Umbilical cord (tissue), 1 donor: ENCODE measurements at regions not wholly inside any gene's neighbourhood (a gene's known extent, or its start where the extent isn't known, plus 50 kb on each side); places are given as distances from the start of the nearest gene placed in this dataset.

ENCODE experiments used
- DNase-seq: peaks from one replicate; pipeline ENCODE4 v3.0.0-alpha.2; 2015; ENCODE audit warnings: low spot score

DNA sequence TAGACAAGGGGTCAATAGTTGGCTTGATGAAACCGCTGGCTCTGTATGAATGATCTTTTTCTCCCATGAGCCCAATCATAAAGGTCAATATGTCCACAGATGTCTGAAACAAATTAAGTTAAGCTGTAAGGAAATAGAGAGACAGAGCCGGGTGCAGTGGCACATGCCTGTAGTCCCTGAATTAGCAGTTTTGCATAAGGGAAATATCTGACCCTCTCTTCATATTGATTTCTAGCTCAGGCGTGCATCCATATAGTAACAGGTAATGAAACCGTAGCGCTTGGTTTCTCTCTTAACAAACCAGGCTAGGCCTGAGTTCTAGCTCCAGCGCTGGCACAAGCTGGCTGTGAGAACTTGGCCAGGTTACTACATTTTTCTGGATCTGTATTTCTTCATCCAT lies 118.1 kb upstream of the ERCC6L2 start:
- DNase-seq: no peak

GRCh38 chr9:95756986-95757385 lies 118.5 kb upstream of the ERCC6L2 start:
- peak; percentile 69 for DNase-seq

- no peak for DNase-seq
Observed at GRCh38 chr9:95756101-95756500, 119.4 kb upstream of the ERCC6L2 start.

- DNase-seq: no peak
Observed at GRCh38 chr9:95755421-95755730, 120.1 kb upstream of the ERCC6L2 start.

DNA sequence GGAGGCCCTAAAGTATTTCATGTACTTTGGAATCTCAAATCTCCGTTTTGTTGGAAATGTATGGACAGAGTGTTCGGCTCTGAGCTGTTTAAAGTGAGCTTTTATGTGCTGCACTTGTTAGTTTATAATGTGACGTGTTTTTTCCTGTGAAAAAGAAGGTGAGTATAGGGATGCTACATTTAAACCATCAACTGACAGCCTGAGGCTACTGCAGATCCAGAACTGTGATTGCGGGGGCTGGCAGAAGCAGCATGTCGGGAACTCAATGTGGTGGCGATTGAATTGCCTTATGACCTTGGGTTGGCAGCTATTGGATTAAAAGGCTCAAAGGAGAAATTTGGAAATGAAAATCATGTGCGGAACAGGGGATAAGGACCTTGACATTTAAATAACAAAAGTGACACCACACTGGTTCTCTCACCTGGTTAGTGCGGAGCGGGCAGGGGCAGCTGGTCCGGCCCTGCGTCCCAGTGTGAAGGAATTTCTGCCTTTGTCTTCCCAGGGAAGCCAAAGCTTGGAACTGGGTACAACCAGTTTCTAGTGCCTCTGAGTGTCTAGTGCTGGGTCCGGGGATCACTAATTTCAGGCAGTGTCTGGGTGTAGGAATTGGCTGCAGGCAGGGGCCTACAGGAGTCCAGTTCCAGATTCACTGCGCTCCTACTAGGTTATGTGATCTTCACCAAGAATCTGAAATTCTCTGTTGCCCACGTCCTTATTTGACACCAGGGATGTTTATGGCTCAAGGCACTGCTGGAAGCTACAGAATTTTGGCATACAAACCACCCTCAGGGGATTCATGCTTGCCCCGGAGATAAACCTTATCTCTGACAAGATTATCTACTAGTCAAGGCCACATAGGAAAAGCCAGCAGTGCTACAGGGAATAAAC lies 120.7 kb upstream of the ERCC6L2 start:
- DNase-seq: peak; percentile 40

- peak; percentile 83 for DNase-seq
Observed at GRCh38 chr9:95753762-95754465, 121.6 kb upstream of the ERCC6L2 start.

- no peak for DNase-seq
Observed at GRCh38 chr9:95752129-95752731, 123.3 kb upstream of the ERCC6L2 start.

DNA sequence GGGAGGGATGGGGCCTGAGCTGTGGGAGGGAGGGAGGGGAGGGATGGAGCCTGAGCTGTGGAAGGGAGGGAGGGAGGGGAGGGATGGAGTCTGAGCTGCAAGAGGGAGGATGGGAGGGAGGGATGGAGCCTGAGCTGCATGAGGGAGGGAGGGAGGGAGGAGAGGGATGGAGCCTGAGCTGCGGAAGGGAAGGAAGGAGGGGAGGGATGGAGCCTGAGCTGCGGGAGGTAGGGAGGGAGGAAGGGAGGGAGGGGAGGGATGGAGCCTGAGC lies 124.0 kb upstream of the ERCC6L2 start:
- DNase-seq: no peak

DNA sequence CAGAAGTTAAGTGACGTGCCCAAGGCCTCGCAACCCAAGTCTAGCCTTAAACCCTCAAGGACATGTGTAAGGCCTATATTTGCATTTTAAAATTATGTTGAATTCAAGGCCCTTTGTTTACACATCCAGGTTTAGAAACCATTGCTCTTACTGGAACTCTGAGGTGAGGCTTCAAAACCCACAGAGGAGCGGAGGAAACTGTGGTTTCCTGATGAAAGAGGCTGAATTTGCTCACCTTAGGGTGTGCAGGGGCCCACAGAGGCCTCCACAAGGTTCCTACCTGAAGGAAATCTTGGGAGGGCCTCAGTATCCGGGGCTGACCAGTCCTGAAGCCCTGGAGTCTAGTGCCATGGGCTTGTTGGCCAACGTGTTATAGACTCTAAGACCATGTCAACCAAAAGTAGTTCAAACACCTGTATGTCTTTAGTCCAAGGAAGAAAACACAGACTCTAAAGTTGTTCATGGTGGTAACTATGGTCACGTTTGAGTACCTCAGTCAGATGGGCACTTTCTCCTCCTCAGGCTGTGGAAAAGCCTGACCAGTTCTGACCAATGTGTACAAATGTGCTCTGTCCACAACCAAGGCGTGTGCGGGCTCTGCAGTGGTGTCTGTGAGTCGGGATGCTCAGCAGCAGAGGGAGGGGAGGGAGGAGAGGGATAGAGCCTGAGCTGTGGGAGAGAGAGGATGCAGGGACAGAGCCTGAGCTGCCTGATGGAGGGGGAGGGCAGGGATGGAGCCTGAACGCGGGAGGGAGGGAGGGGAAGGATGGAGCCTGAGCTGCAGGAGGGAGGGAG lies 124.6 kb upstream of the ERCC6L2 start:
- no peak for DNase-seq

DNA sequence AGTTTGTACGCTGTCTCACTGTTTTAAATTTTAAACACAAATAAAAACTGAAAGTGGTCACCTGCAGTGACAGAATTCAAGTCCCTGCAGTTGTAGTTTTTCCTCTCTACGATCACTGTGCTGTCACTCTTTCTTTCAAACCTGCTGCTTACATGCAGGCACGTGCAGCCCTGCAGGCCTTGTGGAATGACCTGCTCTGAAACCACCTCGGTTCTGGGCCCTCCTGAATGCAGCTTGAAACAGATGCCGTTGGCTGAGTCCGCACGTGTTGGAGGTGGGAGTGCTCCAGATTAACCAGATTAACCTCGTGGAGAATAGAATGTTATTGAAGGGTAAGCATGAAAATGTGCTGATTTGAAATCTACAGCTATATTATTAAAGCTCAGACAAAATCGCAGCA lies 126.0 kb upstream of the ERCC6L2 start:
- no peak for DNase-seq

DNA sequence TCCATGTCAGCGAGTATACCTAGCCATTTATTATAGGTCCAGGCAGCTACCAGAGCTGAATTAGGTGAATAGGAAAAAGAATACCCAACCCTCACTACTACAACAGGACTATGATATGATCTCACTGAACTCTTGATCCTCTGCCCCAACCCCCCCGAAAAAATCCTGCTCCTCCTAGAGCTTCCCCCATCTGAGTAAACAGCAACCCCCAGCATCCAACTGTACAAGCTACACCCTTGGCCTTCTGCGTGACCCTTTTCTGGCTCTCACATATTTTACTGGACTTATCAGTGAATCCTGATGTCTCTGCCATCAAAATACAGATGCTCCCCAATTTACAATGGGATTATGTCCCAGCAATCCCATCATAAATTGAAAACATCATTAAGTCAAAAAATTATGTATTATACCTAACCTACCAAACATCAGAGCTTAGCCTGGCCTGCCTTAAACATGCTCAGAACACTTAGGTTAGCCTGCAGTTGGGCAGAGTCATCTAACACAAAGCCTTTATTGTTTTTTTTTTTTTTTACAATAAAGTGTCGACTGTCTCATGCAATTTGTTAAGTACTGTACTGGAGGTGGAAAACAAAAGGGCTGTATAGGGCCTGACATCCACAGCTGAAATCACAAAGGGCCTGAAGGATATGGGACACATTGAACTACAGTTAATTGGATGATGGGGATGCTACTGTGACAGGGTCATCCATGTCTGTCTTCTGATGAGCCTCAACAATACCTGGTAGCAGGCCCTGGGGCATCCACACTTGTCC lies 128.9 kb upstream of the ERCC6L2 start:
- DNase-seq: no peak

DNA sequence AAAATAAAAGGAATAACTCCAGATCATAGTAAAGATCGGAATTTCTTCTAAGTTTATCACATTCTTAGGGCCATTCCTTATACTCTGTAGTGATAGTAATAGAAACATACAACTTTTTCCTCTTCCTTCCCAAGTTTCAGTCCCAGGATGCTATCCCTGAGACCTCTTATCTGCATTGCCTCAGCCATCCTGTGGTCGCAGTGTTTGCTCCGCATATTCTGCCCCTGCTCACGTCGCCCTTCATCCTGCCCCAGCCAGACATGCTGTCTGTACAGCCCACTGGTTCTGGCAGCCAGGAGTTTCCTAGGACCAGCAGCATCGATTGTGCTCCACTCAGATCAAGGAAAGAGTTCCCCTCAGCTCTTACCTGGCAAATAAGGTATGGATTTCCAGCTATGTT lies 132.7 kb upstream of the ERCC6L2 start:
- DNase-seq: peak; percentile 38

DNA sequence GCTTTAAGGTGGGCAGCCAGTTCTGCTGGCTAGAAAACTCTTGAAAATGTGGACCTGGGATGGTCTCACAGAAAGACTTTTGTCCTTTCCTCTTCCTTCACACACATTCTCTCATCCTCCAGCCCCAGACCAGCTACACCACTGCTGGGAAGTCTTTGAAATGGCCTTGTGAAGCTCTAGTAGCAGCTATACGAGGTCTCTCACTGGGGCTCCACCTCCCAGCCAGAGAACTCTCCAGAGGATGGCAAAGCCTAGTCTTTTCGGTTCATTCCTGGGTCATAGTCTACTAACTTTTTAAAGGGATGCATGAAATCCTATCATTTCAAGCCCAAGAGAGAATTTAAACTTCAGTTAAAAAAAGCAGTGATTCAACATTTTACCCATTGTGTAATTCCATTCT lies 133.9 kb upstream of the ERCC6L2 start:
- no peak for DNase-seq

DNA sequence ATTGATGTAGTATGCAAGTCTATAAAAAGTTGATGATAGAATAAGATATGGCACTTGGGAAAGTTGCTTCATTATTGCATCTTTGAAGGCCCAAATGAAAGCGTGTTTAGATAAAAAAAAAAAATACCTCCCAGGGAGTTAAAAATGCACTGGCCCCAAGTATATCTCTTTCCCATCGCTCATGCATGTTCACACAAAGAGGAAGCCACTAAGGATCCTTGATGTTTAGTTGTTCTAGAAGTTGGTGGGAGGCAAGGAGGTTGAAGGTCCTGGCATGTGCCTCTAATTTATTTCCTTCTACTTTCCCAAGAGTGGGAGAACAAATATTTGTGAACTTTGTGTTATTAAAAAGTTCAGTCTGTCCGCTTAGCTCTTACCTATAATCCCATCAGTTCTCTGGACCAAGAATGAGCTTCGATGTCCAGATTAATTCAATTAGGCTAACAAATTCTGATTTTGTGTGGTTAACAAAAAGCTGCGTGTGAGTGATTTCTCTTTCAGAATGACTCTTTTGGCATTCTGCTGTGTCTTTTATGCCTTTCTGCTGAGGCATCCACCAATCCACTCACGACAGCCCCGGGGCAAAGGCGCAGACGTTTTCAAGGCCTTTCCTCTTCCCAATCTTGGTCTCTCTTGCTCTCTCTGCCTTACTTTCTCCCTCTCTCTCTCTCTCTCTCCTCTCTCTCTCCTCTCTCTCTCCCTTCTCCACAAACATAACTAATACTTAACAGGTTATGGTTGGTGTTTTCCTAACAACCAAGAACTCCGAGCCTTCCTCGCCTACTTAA lies 135.1 kb upstream of the ERCC6L2 start:
- DNase-seq: no peak

- DNase-seq: no peak
Observed at GRCh38 chr9:95738438-95738837, 137.1 kb upstream of the ERCC6L2 start.

DNA sequence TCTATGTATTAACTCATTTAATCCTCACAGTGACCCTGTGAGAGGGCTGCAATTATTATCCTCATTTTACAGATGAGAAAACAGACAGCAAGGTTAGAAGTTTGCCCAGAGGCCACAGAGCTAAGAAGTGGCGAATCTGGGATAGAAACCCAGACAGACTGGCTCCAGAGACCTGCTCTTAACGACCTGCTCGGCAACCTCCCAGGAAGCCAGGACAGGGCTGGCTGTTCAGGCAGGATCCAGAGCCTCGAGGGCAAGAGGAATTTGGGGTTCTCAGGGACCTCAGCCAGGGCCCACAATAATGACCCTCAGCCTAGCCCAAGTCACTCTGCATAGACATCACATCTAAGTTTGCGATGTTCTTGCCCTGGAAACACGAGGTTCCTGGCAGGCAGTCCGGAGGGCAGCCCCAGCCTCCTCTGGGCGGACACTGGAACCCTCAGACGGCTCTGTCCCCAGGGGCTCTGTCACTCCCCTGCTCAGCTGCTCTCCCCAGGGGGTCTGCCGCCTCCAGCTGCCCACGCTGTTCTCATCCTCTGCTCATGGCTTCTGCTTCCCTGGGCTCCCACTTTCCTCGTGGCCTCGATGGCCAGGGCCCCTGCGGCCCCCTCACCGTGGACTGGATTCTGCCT lies 138.5 kb upstream of the ERCC6L2 start:
- DNase-seq: no peak

- no peak for DNase-seq
Observed at GRCh38 chr9:95736370-95736769, 139.1 kb upstream of the ERCC6L2 start.

DNA sequence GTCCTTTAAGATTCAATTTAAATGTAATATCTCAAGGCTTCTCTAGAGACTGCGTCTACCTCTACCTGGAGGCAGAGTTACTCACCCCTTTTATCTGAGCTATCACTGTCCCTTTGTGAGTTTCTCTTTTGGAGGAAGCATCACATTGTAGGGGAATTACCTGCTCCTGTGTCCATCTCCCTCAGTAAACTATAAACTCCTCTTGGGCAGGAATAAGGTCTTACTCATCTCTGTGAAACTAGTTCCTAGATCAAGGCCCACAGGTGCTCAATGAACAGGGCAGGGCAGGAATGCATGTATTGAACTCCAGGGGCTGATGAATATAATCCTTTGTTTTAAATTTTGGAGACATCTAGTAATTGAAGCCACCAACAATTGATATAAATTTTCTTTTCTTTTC lies 139.8 kb upstream of the ERCC6L2 start:
- no peak for DNase-seq

DNA sequence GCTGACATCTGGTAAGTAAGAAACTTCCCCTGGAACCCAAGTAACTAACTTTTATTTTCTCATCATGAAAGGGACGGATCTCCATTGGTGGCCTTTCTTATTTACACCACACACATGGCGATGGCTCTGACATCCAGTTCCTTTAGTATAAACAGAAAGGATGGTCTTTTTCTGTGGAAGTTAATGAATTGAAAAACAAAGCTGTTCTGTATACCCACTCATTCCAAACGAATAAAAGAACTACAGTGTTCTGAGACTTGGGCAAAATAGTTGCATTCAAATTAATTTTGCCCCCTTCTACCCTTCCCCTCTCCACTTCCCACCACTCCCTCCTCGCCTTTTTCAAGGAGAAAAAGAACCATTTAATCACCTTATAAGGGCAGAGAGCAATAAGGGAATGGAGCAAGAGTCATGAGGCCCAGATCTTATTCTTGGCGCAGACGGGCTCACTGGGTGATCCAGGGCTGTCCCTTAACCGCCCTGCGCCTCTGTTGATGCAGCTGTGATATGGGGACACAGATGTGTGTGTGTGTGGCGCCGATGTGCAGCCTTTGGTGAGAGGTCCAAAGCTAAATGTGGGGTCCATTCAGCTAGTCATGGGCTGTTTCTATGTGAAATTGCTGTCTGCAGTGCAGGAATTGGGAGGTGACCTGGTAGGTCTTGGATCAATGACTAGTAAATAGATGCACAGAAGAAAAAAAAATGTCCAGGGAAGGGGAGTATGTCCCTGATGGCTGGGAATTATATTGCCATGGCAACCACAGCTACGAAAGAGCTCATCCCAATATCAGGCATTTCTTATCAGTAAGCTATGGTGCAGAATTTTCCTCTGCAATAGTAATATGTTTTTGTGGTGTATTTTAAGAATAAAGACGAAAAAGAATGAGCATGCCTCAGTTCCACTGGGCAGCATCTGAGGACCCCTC lies 141.5 kb upstream of the ERCC6L2 start:
- no peak for DNase-seq
